ENCODE measurements at regions not wholly inside any gene's neighbourhood (a gene's known extent, or its start where the extent isn't known, plus 50 kb on each side); places are given as distances from the start of the nearest gene placed in this dataset.

- TF ChIP-seq CTCF (IDR thresholded peaks at IDR 0.05) (peak in 3 of 4 experiments; percentile 38 to 61 (median 39)), POLR2A (IDR thresholded peaks at IDR 0.05) (no peak), POLR2AphosphoS5 (IDR thresholded peaks at IDR 0.05) (no peak)
Measured at GRCh38 chr4:23135792-23136645, 443.3 kb downstream of the GBA3 start.
